ENCODE measurements at regions not wholly inside any gene's neighbourhood (a gene's known extent, or its start where the extent isn't known, plus 50 kb on each side); places are given as distances from the start of the nearest gene placed in this dataset.
"Not testable (repeated sequence)": the region's sequence is repeated elsewhere in the genome, so short reads cannot be mapped to it uniquely, and the experiment has no call there.

DNA sequence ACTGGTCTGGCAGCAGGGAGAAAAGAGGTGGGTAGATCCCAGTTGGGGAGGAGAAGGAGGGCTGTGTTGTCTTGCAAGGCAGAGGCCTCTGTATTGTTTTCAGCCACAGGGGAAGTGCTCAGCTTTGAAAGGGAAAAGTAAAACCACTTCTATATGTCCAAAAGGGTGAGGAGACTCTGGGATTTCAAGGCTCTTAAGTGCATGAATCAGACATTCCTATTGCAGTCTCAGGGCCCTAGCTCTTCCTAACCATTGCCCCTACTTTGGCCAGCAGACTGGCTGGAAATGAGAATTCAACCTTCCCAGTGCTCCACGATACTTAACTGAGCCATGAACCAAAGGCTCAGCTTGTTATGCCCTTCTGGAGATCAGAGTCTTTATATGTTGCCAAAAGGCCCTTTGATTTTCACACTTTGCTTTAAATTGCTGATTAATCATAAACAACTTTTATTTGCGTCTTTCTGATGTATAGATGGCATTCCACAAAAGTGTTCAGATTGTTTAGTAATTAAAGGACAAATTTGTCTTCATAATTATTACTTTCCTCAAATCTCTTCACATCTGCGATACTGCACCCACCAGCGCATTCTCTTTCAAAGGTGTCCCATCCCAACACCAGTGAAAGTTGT is 313.8 kb upstream of the MMADHC start:
- no peak for DNase-seq

DNA sequence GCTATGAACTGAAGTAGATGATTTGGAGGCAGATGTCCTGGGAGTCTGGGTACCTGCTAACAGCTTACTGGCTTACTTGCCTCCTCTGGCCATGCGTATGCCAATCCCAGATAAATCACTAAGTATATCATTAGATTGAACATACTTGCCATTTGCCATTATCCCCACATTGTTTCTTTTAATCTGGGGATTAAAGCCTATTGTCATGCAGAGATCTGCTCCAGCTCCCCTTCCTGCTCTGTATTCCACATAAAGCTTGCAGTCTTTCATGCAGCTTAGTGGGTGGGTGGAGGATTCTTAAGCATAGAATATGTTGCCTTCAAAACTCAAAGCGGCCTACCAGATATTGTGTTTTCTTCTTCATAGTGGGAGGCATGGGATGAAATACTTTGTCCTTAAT is 311.8 kb upstream of the MMADHC start:
- DNase-seq: no peak

DNA sequence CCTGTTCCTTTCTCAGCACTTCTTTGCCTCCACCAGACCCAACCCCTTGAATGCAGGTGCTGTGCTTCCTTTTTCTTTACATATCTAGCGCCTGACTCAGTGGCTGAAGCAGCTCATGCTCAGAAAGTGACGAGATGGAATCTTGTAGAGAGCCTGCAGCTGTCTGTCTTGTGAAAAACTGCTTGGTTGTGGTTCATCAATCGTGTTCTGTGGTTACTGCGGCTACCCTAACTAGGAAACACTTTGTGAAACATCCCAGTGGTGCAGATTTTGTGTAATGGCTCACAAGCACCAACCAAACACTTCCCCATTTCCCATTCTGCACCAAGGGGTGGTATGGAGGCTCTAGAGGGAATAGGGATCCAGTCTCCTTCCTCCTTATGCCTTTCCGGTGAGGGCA is 307.2 kb upstream of the MMADHC start:
- DNase-seq: no peak

DNA sequence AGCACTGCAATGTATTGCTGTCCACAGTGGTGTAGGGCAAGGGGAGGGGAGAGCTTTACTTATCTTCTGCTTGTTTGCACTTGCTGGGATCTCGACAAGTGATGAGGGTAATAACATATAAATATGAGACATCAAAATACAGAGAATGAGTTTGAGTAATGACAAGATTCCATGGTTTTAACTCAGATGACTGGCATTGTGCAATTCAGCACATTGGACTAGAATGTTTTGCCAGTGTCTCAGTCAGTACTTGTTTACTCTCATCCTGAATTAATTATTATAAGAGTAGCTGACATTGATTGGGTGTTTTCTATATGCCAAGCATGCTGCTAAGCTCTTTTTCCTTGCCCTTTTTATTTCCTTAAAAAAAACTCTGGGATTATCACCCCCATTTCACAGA is 306.7 kb upstream of the MMADHC start:
- DNase-seq: no peak

DNA sequence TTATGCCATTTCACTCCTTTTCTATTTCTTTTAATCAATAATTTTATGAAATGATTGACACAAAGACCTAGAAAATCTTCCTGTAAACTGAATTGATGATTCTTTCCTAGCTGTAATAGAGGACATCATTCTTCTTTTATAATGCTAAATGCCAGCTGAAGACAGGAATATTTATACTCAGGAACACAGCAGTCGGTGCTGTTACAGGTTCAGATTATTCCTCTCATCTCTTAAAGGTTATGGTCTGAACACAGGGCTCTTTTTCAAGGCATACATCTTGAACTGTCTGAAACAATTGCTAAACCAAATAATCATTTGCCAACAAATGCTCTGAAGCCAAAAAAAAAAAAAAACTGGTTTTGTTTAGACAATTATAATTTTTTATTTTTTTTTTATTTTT is 305.0 kb upstream of the MMADHC start:
- no peak for DNase-seq

DNA sequence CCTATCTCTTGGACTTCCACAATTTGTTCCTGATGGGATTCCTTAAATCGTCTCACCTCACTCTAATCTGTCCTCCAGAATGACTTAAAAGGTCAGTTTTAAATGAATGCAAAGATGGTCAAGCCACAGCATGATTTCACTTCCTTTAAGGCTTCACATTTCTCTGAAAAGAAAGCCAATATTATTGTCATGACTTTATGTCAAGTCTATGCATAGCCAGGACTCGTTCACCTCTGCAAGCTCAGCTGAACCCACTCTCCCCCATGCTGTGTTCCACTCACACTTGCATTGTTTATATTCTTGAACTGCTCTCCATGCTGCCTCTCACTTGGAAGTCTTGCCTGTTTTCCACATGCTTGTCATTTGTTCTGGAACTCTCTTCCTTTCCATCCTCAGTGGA is 298.4 kb upstream of the MMADHC start:
- DNase-seq: no peak

DNA sequence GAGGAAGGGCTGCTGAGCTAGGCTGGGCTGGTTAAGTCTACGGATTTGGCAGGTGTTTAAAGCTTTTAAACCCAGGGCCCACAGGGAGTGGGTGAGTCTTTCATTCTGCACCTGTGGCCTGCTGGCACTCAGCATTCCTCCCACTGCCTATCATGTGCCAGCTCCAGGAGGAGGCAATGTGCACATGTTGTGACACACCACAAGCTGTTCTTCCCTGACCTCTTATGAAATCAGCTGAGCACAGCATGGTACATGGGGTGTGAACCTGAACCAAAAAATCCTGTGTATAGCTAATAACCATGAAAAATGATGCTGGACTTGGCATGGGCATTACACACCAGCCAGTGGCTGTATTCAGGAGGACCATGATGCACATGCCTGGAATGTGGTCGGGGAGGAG is 297.9 kb upstream of the MMADHC start:
- no peak for DNase-seq

DNA sequence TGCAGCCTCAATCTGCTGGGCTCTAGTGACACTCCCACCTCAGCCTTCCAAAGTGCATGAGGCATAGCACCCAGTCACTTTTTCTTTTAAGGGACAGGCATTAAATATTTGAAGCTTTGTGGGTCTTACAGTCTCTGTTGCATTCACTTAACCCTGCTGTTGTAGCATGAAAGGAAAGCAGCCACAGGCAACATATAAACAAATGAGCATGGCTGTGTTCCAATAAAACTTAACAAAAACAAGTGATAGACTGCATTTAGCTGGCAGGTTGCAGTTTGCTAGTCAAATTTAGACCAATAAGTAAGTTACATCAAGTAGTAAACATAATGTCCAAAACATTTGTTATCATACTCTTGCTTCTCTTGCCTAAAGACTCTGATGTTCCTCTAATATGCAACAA is 297.3 kb upstream of the MMADHC start:
- DNase-seq: no peak

DNA sequence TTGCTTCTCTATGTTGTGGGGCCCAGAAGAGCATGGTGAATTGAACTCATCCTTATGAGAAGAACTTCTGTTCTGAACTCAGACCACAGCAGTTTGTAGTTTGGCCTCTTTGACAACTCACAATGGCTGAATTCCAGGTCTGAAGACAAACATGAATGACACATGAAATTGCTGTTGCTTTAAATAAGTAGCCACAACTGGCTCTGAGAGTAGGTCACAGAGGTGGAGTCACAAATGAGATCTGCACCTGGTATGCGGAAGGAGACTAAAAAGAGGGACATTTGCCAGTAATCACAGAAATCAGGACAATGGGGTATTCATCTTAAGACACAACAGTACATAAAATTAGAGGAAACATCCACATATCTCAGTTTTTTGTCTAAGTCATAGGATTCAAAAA is 290.3 kb upstream of the MMADHC start:
- DNase-seq: no peak

DNA sequence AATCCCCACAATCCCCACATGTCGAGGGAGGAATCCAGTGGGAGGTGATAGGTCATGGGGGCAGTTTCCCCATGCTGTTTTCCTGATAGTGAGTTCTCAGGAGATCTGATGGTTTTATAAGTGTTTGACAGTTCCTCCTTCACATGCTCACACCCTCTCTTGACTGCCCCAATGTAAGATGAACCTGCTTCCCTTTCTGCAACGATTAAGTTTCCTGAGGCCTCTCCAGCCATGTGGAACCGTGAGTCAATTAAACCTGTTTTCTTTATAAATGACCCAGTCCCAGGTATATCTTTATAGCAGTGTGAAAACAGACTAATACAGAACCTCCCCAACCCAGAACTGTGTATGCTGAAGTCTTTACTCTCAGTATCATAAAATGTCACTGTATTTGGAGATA is 289.5 kb upstream of the MMADHC start:
- no peak for DNase-seq

DNA sequence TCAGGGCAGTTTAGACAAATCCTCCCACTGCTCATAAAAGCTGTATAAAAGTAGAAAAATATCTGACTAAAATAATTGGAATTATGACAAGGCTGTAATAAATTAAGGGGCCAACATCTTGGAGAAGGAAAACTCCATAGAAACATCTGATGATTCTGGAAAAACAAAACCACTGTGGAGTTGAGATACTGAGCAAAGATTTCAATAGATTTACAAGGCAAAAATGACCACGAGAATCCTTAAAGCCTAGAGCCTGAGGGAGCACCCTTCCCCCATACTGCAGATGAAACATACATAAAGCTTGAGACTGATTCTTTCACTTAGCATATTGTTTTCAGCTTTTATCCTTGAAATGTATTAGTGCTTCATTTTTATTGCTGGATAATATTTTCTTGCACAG is 286.4 kb upstream of the MMADHC start:
- no peak for DNase-seq

DNA sequence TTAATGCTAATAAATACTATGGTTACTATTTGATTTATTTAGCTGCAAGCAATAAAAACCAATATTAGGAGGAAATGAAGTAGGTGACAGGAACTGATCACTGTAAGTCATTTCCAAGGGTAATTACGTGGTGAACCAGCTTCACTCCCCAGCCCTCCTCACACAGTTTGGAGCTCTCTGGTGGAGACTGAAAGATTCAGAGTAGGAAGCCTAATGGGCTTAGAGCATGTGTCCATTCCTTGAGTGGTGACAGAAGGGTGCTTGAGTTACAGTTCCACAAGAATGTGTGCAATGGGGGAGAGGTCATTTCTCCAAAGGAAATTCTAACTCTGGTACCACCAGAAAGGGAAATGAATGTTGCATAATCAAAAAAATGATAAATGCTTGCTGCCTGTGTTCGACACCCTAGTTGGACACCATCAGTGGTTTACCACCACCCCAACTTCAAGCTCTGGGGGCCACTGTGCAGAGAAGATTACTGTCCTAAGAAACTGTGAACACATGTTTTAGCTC is 285.1 kb upstream of the MMADHC start:
- no peak for DNase-seq

DNA sequence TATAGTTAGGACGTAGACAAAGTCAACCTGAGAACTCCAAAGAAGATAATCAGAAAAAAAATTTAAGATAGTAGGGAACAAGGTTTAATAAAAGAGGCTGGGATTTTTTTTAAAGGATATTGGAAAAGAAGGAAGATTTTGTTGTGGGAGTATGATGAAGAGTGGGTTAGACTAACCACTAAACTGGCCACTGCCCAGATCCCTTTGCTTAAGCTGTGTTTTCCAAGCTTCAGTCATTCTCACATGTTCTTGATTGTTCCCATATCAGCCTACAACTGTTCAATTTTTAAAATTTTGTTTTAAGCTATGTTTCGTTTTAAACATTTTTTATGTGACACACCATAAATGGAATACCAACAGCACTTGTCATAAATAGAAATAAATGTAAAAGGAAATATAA is 284.5 kb upstream of the MMADHC start:
- no peak for DNase-seq

DNA sequence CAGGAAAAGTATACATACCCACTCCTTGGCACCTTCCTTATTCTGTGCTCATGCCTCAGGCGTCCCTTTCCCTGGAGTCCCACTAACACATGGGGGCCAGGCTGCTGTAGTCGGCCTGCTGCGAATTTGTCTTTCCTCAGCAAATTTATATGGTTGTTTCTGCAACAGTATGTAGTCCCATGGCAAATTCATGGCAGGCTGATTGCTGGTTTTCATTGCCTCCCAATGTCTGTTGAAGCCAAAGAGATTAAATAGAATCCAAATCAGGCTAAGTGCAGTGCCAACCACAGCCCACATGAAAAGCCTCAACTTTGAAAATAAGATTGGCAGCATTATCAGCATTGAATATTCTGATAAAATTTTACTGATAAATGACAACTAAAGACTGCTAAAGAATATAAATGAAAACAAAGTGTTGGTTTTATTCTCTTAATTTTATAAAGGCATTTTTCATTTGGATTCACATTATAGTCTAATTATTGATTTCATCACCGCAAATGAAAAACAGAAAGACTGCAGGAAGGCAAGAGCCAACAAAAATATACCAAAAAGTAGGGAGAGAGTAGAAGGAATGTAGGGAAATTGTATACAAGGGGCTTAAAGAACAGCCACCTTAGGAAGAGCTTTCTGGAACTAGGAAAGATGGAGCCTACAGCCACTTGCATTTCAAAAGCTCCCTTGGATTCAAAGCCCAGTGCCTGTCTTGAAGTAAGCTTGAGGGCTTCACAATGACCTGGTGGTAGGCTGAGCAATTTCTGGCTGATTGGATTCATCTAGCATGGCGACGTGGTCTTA is 283.7 kb upstream of the MMADHC start:
- no peak for DNase-seq

DNA sequence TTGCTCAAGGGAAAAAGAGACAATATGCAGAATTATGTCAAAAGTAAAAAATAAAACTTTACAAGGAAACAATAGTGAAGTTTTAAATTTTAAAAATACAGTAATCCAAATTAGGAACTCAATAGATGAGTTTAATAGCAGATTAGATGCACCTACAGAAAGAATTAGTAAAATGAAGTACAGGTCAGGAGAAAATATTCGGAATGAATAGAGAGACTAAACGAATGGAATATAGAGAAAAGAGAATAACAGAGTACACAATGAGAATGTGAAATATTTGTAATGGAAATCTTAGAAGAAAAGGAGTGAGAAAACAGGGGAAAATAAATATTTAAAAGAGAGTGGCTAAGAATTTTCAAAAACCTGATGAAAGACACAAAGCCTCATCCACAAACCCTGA is 275.7 kb upstream of the MMADHC start:
- no peak for DNase-seq

DNA sequence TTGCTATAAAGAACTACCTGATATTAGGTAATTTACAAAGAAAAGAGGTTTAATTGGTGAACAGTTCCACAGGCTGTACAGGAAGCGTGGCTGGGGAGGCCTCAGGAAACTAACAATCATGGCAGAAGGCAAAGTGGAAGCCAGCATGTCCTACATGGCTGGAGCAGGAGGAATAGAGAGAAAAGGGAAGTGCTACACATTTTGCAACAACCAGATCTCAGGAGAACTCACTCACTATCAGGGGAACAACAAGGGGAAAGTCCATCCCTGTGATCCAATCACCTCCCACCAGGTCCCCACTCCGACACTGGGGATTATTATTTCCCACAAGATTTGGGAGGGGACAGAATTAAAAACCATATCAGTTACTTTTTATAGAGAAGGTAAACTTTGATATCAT is 273.5 kb upstream of the MMADHC start:
- DNase-seq: no peak

DNA sequence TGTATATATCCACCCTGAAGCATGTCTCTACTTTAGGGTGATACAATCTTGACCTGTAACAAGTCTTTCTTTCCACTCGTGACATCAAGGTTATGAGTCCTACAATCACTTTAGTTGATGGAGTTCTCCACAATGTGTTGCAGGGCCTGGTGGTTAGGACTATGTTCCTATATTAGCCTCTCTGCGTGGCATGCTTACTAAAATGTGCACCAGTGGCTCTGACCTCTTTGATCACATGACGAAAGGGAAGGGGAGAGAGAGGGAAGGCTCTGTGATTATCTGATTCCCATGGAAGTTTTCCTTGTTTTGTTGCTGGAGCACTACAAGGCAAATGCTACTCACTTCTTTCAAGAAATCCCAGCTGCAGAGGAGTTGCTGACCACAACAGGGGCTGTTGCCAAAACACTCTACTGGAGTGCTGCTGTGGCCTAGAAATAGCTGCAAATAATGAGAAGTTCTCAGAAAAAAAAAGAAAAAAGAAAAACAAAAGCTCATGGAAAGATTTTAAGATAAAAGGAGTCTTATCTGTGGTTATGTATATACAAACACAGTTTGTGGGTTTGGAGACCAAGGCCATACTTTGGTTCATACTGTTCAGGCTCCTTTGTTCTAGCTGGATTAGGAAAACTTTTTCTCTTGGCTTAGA is 272.8 kb upstream of the MMADHC start:
- no peak for DNase-seq

DNA sequence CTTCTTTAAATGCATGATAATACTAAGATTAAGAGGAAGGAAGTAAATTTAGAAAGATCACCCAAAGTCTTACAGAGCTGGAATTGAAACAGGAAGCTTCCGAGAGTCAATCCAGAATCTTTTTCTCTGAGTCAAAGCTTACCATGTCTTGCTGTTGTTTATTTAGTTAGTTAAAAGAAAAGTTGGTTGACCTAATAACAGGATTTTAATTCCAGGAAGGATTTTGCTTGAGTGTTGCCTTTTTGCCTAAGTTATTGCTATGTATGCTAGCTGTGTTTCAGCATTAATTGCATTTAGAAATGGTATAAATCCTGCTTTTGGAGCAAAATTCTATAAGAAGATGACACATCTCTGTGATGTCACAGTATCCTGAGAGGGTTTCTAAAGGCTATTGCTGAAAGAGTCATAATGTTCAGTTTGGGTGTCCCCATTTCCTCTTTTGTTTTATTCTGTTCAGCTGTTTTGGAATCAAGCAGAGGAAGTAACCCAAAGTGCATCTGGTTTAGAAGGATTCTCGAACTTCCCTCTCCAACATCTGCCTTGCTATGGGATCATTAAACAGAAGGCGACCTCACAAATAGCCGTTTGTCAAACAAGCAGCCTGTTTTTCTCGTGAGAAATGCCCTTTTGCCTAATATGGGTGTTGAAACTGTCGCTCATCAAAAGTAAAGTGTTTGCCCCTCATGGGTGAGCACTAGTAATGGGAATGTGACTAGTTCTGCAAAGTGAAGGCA is 271.5 kb upstream of the MMADHC start:
- DNase-seq: no peak

DNA sequence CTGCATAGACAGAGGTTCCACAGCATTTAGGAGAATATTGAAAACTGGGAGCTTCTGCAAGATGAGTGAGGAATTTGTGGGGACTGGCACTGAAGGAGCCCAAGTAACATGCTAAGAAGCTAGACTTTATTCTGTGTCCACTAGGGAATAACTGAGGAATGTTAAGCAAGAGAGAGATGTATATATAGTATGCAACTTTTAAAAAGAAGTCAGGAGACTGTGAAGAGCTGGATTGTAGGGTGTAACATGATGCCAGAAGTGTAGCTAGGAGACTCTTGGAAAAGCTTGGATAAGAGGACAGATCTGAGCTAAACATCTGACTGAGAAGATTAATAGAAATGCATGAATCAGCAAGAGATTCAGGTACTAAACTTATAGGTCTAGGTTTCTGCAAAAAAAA is 270.6 kb upstream of the MMADHC start:
- no peak for DNase-seq

DNA sequence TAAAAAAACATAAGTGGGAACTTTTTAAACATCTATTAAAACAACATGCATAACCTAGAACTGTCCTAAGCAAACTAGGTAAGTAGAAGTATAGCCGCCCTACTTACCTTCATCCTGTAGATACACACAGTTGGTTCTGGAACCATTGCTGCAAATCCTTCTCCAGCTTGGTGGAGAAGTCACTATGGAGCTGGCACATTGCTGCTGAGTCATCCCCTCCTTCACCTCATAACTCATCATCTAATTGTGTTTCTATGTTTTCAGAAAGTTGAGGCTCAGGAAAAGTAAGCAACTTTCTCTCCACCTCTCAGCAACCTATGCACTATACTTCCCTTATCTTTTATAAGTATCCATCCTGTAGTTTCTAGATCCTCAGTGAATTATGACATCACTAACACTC is 269.8 kb upstream of the MMADHC start:
- no peak for DNase-seq

DNA sequence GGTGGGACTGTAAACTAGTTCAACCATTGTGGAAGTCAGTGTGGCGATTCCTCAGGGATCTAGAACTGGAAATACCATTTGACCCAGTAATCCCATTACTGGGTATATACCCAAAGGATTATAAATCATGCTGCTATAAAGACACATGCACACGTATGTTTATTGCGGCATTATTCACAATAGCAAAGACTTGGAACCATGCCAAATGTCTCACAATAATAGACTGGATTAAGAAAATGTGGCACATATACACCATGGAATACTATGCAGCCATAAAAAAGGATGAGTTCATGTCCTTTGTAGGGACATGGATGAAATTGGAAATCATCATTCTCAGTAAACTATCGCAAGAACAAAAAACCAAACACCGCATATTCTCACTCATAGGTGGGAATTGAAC is 268.3 kb upstream of the MMADHC start:
- not testable (repeated sequence) for DNase-seq

DNA sequence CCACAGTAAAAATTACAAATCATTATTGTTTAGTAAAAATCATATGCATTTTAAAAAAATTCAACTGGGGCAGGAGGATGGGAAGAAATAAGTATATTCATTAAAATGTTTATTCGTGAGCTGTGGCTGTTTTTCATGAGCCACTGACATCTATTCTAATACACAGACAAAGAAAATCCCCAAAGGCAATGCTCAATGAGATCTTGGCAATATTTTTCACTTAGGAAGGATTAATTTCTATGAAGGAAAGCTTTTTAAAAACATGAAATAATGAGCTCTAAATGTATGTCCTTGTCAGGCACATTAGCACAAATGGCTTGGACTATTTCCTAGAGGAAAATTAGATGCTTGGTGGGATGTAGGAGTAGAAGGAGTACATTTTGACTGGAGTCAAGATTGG is 262.0 kb upstream of the MMADHC start:
- no peak for DNase-seq

DNA sequence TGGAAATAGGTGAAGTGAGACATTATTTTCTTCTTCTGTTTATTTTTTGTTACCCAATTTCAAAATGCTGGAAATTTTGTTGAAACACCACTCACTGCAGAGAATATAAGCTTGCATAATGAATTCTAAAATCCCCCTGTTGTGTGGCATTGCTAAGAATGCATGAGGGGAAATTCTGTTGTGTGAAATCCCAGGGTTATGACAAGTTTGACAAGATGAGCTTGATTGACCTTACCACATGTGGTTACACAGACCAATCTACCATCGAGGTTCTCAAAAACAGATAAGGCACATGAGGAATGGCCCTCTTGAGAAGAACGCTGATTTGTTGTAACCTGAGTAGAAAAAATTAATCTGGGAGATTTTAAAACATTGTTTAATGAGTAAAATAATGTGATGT is 261.6 kb upstream of the MMADHC start:
- DNase-seq: no peak

All from T-helper 1 cell (primary cell).